ENCODE measurements at regions not wholly inside any gene's neighbourhood (a gene's known extent, or its start where the extent isn't known, plus 50 kb on each side); places are given as distances from the start of the nearest gene placed in this dataset.

- Histone ChIP-seq H3K4me3 (ENCODE audit: low read depth, low read length) (no peak overlapping the region), H3K27ac (ENCODE audit: extremely low read depth, low read depth, low read length) (no peak overlapping the region), H3K36me3 (ENCODE audit: control insufficient read depth in 2 of 2, insufficient read depth in 1 of 2, low read length in 2 of 2) (no peaks in the 10 kb centered on the region), H3K4me1 (ENCODE audit: control insufficient read depth, insufficient read depth, low read length) (no peaks in the 10 kb centered on the region), H3K9me3 (ENCODE audit: control insufficient read depth, insufficient read depth, low read depth, low read length) (no peaks in the 10 kb centered on the region)
- CTCF ChIA-PET = no interaction called here
- TF ChIP-seq ZNF707 (tag by site-specific recombination; IDR thresholded peaks at IDR 0.05) (no peak), ZNF701 (tag by site-specific recombination; IDR thresholded peaks at IDR 0.05) (no peak), ZNF473 (tag by site-specific recombination; IDR thresholded peaks at IDR 0.05) (no peak)
- POLR2A ChIA-PET = no interaction called here
These were observed 618.2 kb upstream of the ZNF717 start for GRCh38 chr3:76403556-76403955.

DNA sequence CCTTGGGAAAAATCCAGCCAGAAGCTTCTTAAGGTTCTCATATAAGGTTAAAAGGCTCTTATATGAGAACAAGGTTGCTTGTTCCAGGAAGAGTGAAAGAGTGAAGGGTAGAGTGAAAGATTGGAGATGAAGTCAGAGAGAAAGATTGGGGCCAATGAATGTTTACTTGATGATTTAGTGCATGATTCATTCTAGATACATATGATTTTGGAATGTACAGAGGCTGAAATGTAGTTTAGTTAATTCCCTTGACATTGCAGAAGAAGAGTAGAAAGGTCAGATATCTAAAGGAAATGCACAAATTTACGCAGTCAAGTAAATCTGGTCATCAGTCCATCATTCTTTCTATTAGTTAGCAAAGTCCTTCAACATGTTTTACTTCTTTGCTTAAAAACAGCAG lies 619.8 kb upstream of the ZNF717 start:
- H3K36me3 ChIP-seq (ENCODE audit: control insufficient read depth in 2 of 2, insufficient read depth in 1 of 2, low read length in 2 of 2) = no peaks in the 10 kb centered on the region
- H3K27ac ChIP-seq (ENCODE audit: extremely low read depth, low read depth, low read length) = no peak overlapping the region
- H3K4me1 ChIP-seq (ENCODE audit: control insufficient read depth, insufficient read depth, low read length) = no peaks in the 10 kb centered on the region
- no peak overlapping the region for H3K4me3 ChIP-seq (ENCODE audit: low read depth, low read length)
- POLR2A ChIA-PET = no interaction called here
- CTCF ChIA-PET = no interaction called here
- no peaks in the 10 kb centered on the region for H3K9me3 ChIP-seq (ENCODE audit: control insufficient read depth, insufficient read depth, low read depth, low read length)
- no peak for TF ChIP-seq ZBTB48 (tag by site-specific recombination; IDR thresholded peaks at IDR 0.05)
- no peak for TF ChIP-seq ZNF350 (tag by site-specific recombination; IDR thresholded peaks at IDR 0.05)
- no peak for TF ChIP-seq KLF16 (tag by site-specific recombination; IDR thresholded peaks at IDR 0.05)
- TF ChIP-seq ZNF311 (tag by site-specific recombination; IDR thresholded peaks at IDR 0.05; ENCODE audit: borderline replicate concordance) = no peak
- TF ChIP-seq ZNF48 (tag by site-specific recombination; IDR thresholded peaks at IDR 0.05) = no peak
- TF ChIP-seq, protein P1, sequence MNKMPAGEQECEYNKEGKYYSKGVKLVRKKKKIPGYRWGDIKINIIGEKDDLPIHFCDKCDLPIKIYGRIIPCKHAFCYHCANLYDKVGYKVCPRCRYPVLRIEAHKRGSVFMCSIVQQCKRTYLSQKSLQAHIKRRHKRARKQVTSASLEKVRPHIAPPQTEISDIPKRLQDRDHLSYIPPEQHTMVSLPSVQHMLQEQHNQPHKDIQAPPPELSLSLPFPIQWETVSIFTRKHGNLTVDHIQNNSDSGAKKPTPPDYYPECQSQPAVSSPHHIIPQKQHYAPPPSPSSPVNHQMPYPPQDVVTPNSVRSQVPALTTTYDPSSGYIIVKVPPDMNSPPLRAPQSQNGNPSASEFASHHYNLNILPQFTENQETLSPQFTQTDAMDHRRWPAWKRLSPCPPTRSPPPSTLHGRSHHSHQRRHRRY (tag by site-specific recombination; IDR thresholded peaks at IDR 0.05) = no peak
- TF ChIP-seq MYNN (tag by site-specific recombination; IDR thresholded peaks at IDR 0.05; ENCODE audit: borderline replicate concordance) = no peak
- TF ChIP-seq ZNF518A (tag by site-specific recombination; conservative IDR thresholded peaks at IDR 0.05; ENCODE audit: low read depth) = no peak
- no peak for TF ChIP-seq ZNF830 (tag by site-specific recombination; IDR thresholded peaks at IDR 0.05; ENCODE audit: low read depth)
- no peak for TF ChIP-seq TCF7L2 (IDR thresholded peaks at IDR 0.05; ENCODE audit: borderline replicate concordance, low read depth, low read length)
- no peak for TF ChIP-seq ZNF280C (tag by site-specific recombination; IDR thresholded peaks at IDR 0.05)
- TF ChIP-seq ZNF221 (tag by site-specific recombination; IDR thresholded peaks at IDR 0.05; ENCODE audit: borderline replicate concordance) = no peak
- no peak for TF ChIP-seq ZNF488 (tag by site-specific recombination; IDR thresholded peaks at IDR 0.05)
- no peak for TF ChIP-seq HOXA7 (CRISPR knock-in tag; IDR thresholded peaks at IDR 0.05; ENCODE audit: borderline replicate concordance)
- TF ChIP-seq ZNF140 (tag by site-specific recombination; IDR thresholded peaks at IDR 0.05) = no peak
- TF ChIP-seq ZIC2 (tag by site-specific recombination; IDR thresholded peaks at IDR 0.05) = no peak
- TF ChIP-seq ZNF114 (tag by site-specific recombination; IDR thresholded peaks at IDR 0.05) = no peak
- no peak for TF ChIP-seq ZNF10 (tag by site-specific recombination; IDR thresholded peaks at IDR 0.05)
- TF ChIP-seq ZNF792 (tag by site-specific recombination; IDR thresholded peaks at IDR 0.05) = no peak
